Right ventricle myocardium inferior (tissue), 1 donor: ENCODE measurements at regions not wholly inside any gene's neighbourhood (a gene's known extent, or its start where the extent isn't known, plus 50 kb on each side); places are given as distances from the start of the nearest gene placed in this dataset.
A peak's percentile ranks its signal among the peaks of the same experiment; 100 is the strongest.
"Not testable (repeated sequence)": the region's sequence is repeated elsewhere in the genome, so short reads cannot be mapped to it uniquely, and the experiment has no call there.

Source experiments
- ATAC-seq: fragments of 200-7000 bp; cut with Tn5 transposase; one replicate; pipeline ENCODE4 v1.9.1; 2020; ENCODE audit warnings: mild to moderate bottlenecking, moderate library complexity
- DNase-seq: peaks from one replicate; pipeline ENCODE4 v3.0.0; 2021; ENCODE audit errors: missing footprints
- intact Hi-C: fragments of 100-400 bp; cut with DNase I; formaldehyde crosslinking; loops from one replicate; pipeline ENCODE4 v1.11.0; 2022
- donor health status: DM: no; HTN: yes; CAD: no; lungs with severe emphysema.

GRCh38 chr11:23846902-23847422 lies 649.9 kb upstream of the LUZP2 start:
- DNase-seq: no peak
- no peak for ATAC-seq
- intact Hi-C loops: no loop called here

- ATAC-seq (no peak), DNase-seq (no peak)
- intact Hi-C loops: no loop called here
These were observed 645.6 kb upstream of the LUZP2 start for GRCh38 chr11:23851216-23851615.

GRCh38 chr11:23856654-23857053 lies 640.2 kb upstream of the LUZP2 start:
- DNase-seq (no peak), ATAC-seq (no peak)
- intact Hi-C loops: no loop called here

- no peak for DNase-seq
- ATAC-seq: no peak
- intact Hi-C loops: no loop called here
These were observed 637.8 kb upstream of the LUZP2 start for GRCh38 chr11:23859087-23859486.

- no peak for ATAC-seq
- no peak for DNase-seq
- intact Hi-C loops: no loop called here
These were observed 635.2 kb upstream of the LUZP2 start for GRCh38 chr11:23861615-23862014.

GRCh38 chr11:23865341-23865975 lies 631.4 kb upstream of the LUZP2 start:
- DNase-seq (no peak), ATAC-seq (no peak)
- intact Hi-C loops: no loop called here

- intact Hi-C loops: no loop called here
- no peak for DNase-seq
- ATAC-seq: no peak
These were observed 630.2 kb upstream of the LUZP2 start for GRCh38 chr11:23866641-23867040.

- ATAC-seq (no peak), DNase-seq (no peak)
- intact Hi-C loops: no loop called here
These were observed 627.2 kb upstream of the LUZP2 start for GRCh38 chr11:23869671-23870070.

GRCh38 chr11:23873406-23873805 lies 623.4 kb upstream of the LUZP2 start:
- intact Hi-C loops: no loop called here
- ATAC-seq (no peak), DNase-seq (no peak)

GRCh38 chr11:23875176-23875850 lies 621.5 kb upstream of the LUZP2 start:
- no peak for ATAC-seq
- DNase-seq: no peak
- intact Hi-C loops: no loop called here

- ATAC-seq, intact Hi-C loops: not testable (repeated sequence)
- DNase-seq: peak; percentile 39
These were observed 613.3 kb upstream of the LUZP2 start for GRCh38 chr11:23883426-23884048.

- DNase-seq (no peak), ATAC-seq (no peak)
- intact Hi-C loops: no loop called here
These were observed 612.5 kb upstream of the LUZP2 start for GRCh38 chr11:23884341-23884740.

- DNase-seq (no peak), ATAC-seq (no peak)
- intact Hi-C loops: no loop called here
These were observed 611.1 kb upstream of the LUZP2 start for GRCh38 chr11:23885801-23886200.

GRCh38 chr11:23887122-23887521 lies 609.7 kb upstream of the LUZP2 start:
- intact Hi-C loops, DNase-seq, ATAC-seq: not testable (repeated sequence)

- intact Hi-C loops: no loop called here
- ATAC-seq: no peak
- DNase-seq: no peak
These were observed 603.7 kb upstream of the LUZP2 start for GRCh38 chr11:23893126-23893525.

- DNase-seq: no peak
- no peak for ATAC-seq
These were observed 599.2 kb upstream of the LUZP2 start for GRCh38 chr11:23897453-23898286.

GRCh38 chr11:23903044-23903704 lies 593.7 kb upstream of the LUZP2 start:
- DNase-seq (no peak), ATAC-seq (no peak)
- intact Hi-C loops: no loop called here

More at GRCh38 chr11:23897453-23898286, 599.2 kb upstream of the LUZP2 start:
- intact Hi-C loops: no loop called here

GRCh38 chr11:23919455-23919854 lies 577.4 kb upstream of the LUZP2 start:
- no peak for ATAC-seq

GRCh38 chr11:23923357-23923756 lies 573.5 kb upstream of the LUZP2 start:
- intact Hi-C loops: no loop called here
- DNase-seq (no peak), ATAC-seq (no peak)

More at GRCh38 chr11:23919455-23919854, 577.4 kb upstream of the LUZP2 start:
- DNase-seq: no peak
- intact Hi-C loops: no loop called here
